Endothelial cell of umbilical vein (primary cell): ENCODE measurements at regions not wholly inside any gene's neighbourhood (a gene's known extent, or its start where the extent isn't known, plus 50 kb on each side); places are given as distances from the start of the nearest gene placed in this dataset.

Experiments used
- EZH2 ChIP-seq: IDR thresholded peaks from 2 replicates; pipeline ENCODE4 v1.6.1; 2012; ENCODE audit warnings: borderline replicate concordance, low read depth, mild to moderate bottlenecking, moderate library complexity, low read length, inconsistent platforms; ENCODE audit not compliant: severe bottlenecking
- FOS ChIP-seq: IDR thresholded peaks from 2 replicates; pipeline ENCODE4 v1.6.1; 2011; ENCODE audit warnings: mild to moderate bottlenecking, low read length, moderate library complexity, borderline replicate concordance; ENCODE audit not compliant: insufficient read depth
- GATA2 ChIP-seq: IDR thresholded peaks from 2 replicates; pipeline ENCODE4 v1.7.0; 2011; ENCODE audit warnings: low read depth, mild to moderate bottlenecking, moderate library complexity, mixed read lengths, low read length; ENCODE audit not compliant: insufficient read length, insufficient read depth
- JUN ChIP-seq: IDR thresholded peaks from 2 replicates; pipeline ENCODE4 v1.6.1; 2011; ENCODE audit warnings: borderline replicate concordance, low read depth; ENCODE audit not compliant: insufficient read length, insufficient read depth
- MYC ChIP-seq: IDR thresholded peaks from one replicate; pipeline ENCODE4 v1.6.1; 2011; ENCODE audit warnings: mild to moderate bottlenecking, low read depth, low read length
- POLR2A ChIP-seq: IDR thresholded peaks from 2 replicates; pipeline ENCODE4 v1.6.1; 2012; ENCODE audit warnings: low read depth, mild to moderate bottlenecking, control low read depth, low read length
- POLR2AphosphoS5 ChIP-seq: IDR thresholded peaks from 2 replicates; pipeline ENCODE4 v1.6.1; 2012; ENCODE audit warnings: low read depth, mild to moderate bottlenecking, control low read depth, low read length, moderate library complexity; ENCODE audit not compliant: insufficient read depth
- TF ChIP-seq, protein P1 (sequence below), 2 donors: IDR thresholded peaks; 1 replicate in 1 of 2; 2 replicates in 1 of 2; pipeline ENCODE4 v1.5.1; 2011; ENCODE audit warnings: low read length in 2 of 2, mild to moderate bottlenecking in 2 of 2, moderate library complexity in 2 of 2, control low read depth in 1 of 2, inconsistent platforms in 1 of 2, low read depth in 1 of 2; ENCODE audit not compliant: insufficient read depth in 1 of 2; ENCODE audit errors: extremely low read depth in 1 of 2
- TF ChIP-seq, protein P2 (sequence below): IDR thresholded peaks from 2 replicates; pipeline ENCODE4 v1.6.1; 2011; ENCODE audit not compliant: insufficient read depth, insufficient read length

DNA sequence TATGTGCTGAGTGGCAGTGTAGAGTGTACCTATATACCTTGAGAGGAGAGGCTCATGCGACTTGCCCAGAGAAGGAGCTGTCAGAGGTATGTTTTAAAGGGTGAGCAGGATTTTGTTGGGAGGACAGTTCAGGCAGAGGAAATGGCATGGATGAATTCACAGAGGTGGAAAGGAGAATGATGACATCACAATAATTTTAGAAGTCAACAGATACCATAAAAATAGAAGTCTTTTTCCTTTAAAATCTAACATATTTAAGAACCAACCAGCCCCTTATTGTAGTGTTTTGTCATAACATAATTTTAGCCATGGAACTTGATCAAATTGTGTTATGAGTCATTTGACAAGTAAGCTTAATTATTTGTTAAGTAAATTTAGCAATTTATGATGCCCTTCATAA, 538.1 kb upstream of the GYPC start:
- TF ChIP-seq, protein P1, sequence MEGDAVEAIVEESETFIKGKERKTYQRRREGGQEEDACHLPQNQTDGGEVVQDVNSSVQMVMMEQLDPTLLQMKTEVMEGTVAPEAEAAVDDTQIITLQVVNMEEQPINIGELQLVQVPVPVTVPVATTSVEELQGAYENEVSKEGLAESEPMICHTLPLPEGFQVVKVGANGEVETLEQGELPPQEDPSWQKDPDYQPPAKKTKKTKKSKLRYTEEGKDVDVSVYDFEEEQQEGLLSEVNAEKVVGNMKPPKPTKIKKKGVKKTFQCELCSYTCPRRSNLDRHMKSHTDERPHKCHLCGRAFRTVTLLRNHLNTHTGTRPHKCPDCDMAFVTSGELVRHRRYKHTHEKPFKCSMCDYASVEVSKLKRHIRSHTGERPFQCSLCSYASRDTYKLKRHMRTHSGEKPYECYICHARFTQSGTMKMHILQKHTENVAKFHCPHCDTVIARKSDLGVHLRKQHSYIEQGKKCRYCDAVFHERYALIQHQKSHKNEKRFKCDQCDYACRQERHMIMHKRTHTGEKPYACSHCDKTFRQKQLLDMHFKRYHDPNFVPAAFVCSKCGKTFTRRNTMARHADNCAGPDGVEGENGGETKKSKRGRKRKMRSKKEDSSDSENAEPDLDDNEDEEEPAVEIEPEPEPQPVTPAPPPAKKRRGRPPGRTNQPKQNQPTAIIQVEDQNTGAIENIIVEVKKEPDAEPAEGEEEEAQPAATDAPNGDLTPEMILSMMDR (IDR thresholded peaks at IDR 0.05; ENCODE audit: extremely low read depth in 1 of 2, insufficient read depth in 1 of 2, low read depth in 1 of 2, low read length in 2 of 2): no peak
- TF ChIP-seq, protein P2, sequence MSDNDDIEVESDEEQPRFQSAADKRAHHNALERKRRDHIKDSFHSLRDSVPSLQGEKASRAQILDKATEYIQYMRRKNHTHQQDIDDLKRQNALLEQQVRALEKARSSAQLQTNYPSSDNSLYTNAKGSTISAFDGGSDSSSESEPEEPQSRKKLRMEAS: no peak
- TF ChIP-seq EZH2: no peak
- TF ChIP-seq POLR2AphosphoS5: no peak
- no peak for TF ChIP-seq JUN
- no peak for TF ChIP-seq POLR2A
- TF ChIP-seq MYC: no peak
- no peak for TF ChIP-seq GATA2
- no peak for TF ChIP-seq FOS
